Liver (tissue), 8 donors: ENCODE measurements at regions not wholly inside any gene's neighbourhood (a gene's known extent, or its start where the extent isn't known, plus 50 kb on each side); places are given as distances from the start of the nearest gene placed in this dataset.

Experiments used
- DNase-seq: peaks from one replicate; pipeline ENCODE4 v3.0.0-alpha.2; 2017; ENCODE audit warnings: low spot score
- H3K27ac ChIP-seq, 2 donors: one replicate each; pipeline ENCODE4 v1.7.0; 2013; ENCODE audit warnings: inconsistent platforms in 2 of 2, low read length in 2 of 2, control low read depth in 1 of 2, low read depth in 1 of 2, mild to moderate bottlenecking in 1 of 2
- H3K27me3 ChIP-seq, 4 donors: one replicate each; pipeline versions ENCODE4 v1.6.1 to v1.7.0; 2013; ENCODE audit warnings: low read length in 3 of 4, inconsistent platforms in 1 of 4, mild to moderate bottlenecking in 1 of 4, moderate library complexity in 1 of 4; ENCODE audit not compliant: control insufficient read depth in 4 of 4, insufficient read depth in 4 of 4
- H3K36me3 ChIP-seq, 4 donors: one replicate each; pipeline versions ENCODE4 v1.6.1 to v1.7.0; 2013; ENCODE audit warnings: low read length in 3 of 4, mild to moderate bottlenecking in 3 of 4, low read depth in 1 of 4, moderate library complexity in 1 of 4; ENCODE audit not compliant: control insufficient read depth in 4 of 4, insufficient read depth in 3 of 4
- H3K4me1 ChIP-seq, 4 donors: one replicate each; pipeline versions ENCODE4 v1.6.1 to v1.7.0; 2013; ENCODE audit warnings: low read length in 3 of 4, mild to moderate bottlenecking in 3 of 4, moderate library complexity in 1 of 4; ENCODE audit not compliant: control insufficient read depth in 4 of 4, insufficient read depth in 4 of 4
- H3K4me3 ChIP-seq, 3 donors: one replicate each; pipeline versions ENCODE4 v1.6.1 to v1.7.0; 2013; ENCODE audit warnings: low read length in 3 of 3, control low read depth in 1 of 3, low read depth in 1 of 3, mild to moderate bottlenecking in 1 of 3
- H3K9ac ChIP-seq, 2 donors: one replicate each; pipeline ENCODE4 v1.7.0; 2013; ENCODE audit warnings: low read length in 2 of 2, mild to moderate bottlenecking in 2 of 2, moderate library complexity in 2 of 2, control low read depth in 1 of 2, low read depth in 1 of 2
- H3K9me3 ChIP-seq, 4 donors: one replicate each; pipeline versions ENCODE4 v1.6.1 to v1.7.0; 2013; ENCODE audit warnings: low read length in 3 of 4; ENCODE audit not compliant: control insufficient read depth in 4 of 4
- EGR1 ChIP-seq, 2 donors: IDR thresholded peaks; 2 replicates each; pipeline ENCODE4 v1.6.1; 2016 to 2018; ENCODE audit warnings: antibody characterized with exemption in 2 of 2, low read depth in 2 of 2
- FOXA1 ChIP-seq: IDR thresholded peaks from 2 replicates; pipeline ENCODE4 v1.6.1; 2016; ENCODE audit warnings: antibody characterized with exemption
- FOXA2 ChIP-seq: IDR thresholded peaks from 2 replicates; pipeline ENCODE4 v1.6.1; 2016; ENCODE audit warnings: antibody characterized with exemption
- HNF4G ChIP-seq: IDR thresholded peaks from 2 replicates; pipeline ENCODE4 v1.6.1; 2016; ENCODE audit warnings: antibody characterized with exemption
- JUND ChIP-seq, 2 donors: IDR thresholded peaks; 2 replicates each; pipeline ENCODE4 v1.6.1; 2016; ENCODE audit warnings: antibody characterized with exemption in 2 of 2
- NR2F2 ChIP-seq: IDR thresholded peaks from 2 replicates; pipeline ENCODE4 v1.6.1; 2016; ENCODE audit warnings: antibody characterized with exemption
- RAD21 ChIP-seq, 2 donors: IDR thresholded peaks; 2 replicates each; pipeline ENCODE4 v1.6.1; 2016; ENCODE audit warnings: antibody characterized with exemption in 2 of 2, mild to moderate bottlenecking in 2 of 2
- RXRA ChIP-seq, 2 donors: IDR thresholded peaks; 2 replicates each; pipeline ENCODE4 v1.6.1; 2017 to 2018; ENCODE audit warnings: antibody characterized with exemption in 2 of 2, mild to moderate bottlenecking in 1 of 2
- SP1 ChIP-seq: IDR thresholded peaks from 2 replicates; pipeline ENCODE4 v1.6.1; 2018; ENCODE audit warnings: antibody characterized with exemption, mild to moderate bottlenecking
- TAF1 ChIP-seq: conservative IDR thresholded peaks from 2 replicates; pipeline ENCODE4 v1.6.1; 2016; ENCODE audit warnings: antibody characterized with exemption, mild to moderate bottlenecking
- YY1 ChIP-seq: IDR thresholded peaks from 2 replicates; pipeline ENCODE4 v1.6.1; 2016; ENCODE audit warnings: antibody characterized with exemption, mild to moderate bottlenecking
- WGBS: extraction: QIAGEN DNeasy Blood & Tissue Kit; methylation state at CpG from one replicate; pipeline ENCODE4 v1.1.7; 2013; 5-methylcytosine and 5-hydroxymethylcytosine counted together
- TF ChIP-seq, protein P1 (sequence below): IDR thresholded peaks from 2 replicates; pipeline ENCODE4 v1.6.1; 2016; ENCODE audit warnings: antibody characterized with exemption
- TF ChIP-seq, protein P2 (sequence below): IDR thresholded peaks from 2 replicates; pipeline ENCODE4 v1.6.1; 2016; ENCODE audit warnings: antibody characterized with exemption
- TF ChIP-seq, protein P3 (sequence below): IDR thresholded peaks from 2 replicates; pipeline ENCODE4 v1.6.1; 2016; ENCODE audit warnings: antibody characterized with exemption
- TF ChIP-seq, protein P4 (sequence below): fragments of 150-350 bp; IDR thresholded peaks from 2 replicates; pipeline ENCODE4 v1.5.1; 2017; ENCODE audit warnings: improper control_type of control experiment, low read depth, low read length; ENCODE audit not compliant: missing input control
- donor health status: healthy.
- donor health status: healthy.
- donor health status: healthy.
- donor health status: healthy.
- donor health status: healthy.

DNA sequence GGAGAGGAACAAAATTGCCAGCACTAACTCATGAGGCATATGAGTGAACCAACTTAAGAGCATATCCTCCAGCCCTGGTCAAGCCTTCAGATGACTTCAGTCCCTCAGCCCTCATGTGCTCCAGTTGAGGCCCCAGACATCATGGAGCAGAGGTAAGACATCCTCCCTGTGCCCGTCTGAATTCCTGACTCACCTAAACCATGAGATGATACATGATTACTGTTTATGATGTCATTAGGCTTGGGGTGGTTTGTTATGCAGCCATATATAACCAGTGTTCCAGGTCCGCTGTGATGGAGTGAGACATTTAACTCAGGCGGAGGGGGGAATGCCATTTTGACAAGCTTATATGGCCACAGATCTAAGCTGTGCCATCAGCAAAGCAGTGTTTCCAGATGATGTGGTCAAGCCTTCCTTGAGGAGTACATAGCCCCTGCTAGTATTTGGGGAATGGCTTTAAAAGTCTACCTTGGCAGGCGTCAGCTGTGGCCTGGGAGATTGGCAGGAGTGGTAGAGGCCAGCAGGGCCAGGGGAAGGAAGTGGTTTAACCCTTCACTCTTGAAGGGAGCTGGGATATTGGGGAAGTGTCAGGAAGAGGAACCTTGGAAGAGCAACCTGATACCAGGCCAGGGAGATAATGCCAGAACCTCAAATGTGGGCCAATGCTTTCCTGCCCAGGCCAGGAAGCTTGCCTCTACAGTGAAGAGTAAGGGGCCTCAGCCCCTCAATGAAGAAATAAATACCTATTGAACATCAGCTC lies 343.0 kb upstream of the PODXL start:
- H3K27ac ChIP-seq = no peak overlapping the region
- 72% methylated on average over 4 of the region's 4 CpGs for WGBS

DNA sequence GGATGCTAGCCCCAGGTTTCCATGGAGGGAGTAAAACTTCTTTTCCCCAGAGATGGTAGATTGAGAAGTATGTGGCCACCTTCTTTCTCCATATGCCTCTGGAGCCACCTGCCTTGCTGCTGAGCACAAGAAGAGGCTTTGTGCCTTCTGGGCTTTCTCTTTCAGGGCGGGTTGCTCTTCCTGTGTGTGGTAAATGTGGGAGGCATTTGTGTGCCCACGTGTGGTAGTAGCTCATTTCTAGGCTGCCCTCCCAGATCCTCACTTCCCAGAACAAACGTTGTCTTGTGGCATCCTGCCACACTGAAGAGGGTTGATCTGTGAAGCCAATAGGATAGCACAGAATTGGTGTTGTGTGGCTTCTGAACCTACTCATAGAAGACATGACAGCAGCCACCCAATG lies 342.0 kb upstream of the PODXL start:
- no peaks in the 10 kb centered on the region for H3K27me3 ChIP-seq
- no peak for TF ChIP-seq TAF1
- TF ChIP-seq NR2F2 = no peak
- TF ChIP-seq, protein P1, sequence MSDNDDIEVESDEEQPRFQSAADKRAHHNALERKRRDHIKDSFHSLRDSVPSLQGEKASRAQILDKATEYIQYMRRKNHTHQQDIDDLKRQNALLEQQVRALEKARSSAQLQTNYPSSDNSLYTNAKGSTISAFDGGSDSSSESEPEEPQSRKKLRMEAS = no peak
- H3K4me3 ChIP-seq = no peak overlapping the region
- DNase-seq = no peak
- H3K4me1 ChIP-seq = no peaks in the 10 kb centered on the region
- WGBS = 41% methylated on average over 3 of the region's 3 CpGs
- H3K27ac ChIP-seq = no peak overlapping the region
- H3K9me3 ChIP-seq = no peaks in the 10 kb centered on the region
- no peaks in the 10 kb centered on the region for H3K36me3 ChIP-seq
- H3K9ac ChIP-seq = no peak overlapping the region

More for the DNA sequence above, 343.0 kb upstream of the PODXL start:
- Histone ChIP-seq H3K27me3 (no peaks in the 10 kb centered on the region), H3K4me1 (no peaks in the 10 kb centered on the region), H3K4me3 (no peak overlapping the region), H3K36me3 (no peaks in the 10 kb centered on the region), H3K9ac (no peak overlapping the region), H3K9me3 (no peaks in the 10 kb centered on the region)
- no peak for DNase-seq
- TF ChIP-seq NR2F2 (no peak), FOXA1 (no peak), EGR1 (IDR thresholded peaks at IDR 0.05; ENCODE audit: low read depth in 2 of 2) (no peak), YY1 (no peak), HNF4G (no peak), RXRA (IDR thresholded peaks at IDR 0.05) (no peak), FOXA2 (no peak), SP1 (no peak), RAD21 (IDR thresholded peaks at IDR 0.05) (no peak), TAF1 (no peak), JUND (IDR thresholded peaks at IDR 0.05) (no peak)
- TF ChIP-seq, protein P2, sequence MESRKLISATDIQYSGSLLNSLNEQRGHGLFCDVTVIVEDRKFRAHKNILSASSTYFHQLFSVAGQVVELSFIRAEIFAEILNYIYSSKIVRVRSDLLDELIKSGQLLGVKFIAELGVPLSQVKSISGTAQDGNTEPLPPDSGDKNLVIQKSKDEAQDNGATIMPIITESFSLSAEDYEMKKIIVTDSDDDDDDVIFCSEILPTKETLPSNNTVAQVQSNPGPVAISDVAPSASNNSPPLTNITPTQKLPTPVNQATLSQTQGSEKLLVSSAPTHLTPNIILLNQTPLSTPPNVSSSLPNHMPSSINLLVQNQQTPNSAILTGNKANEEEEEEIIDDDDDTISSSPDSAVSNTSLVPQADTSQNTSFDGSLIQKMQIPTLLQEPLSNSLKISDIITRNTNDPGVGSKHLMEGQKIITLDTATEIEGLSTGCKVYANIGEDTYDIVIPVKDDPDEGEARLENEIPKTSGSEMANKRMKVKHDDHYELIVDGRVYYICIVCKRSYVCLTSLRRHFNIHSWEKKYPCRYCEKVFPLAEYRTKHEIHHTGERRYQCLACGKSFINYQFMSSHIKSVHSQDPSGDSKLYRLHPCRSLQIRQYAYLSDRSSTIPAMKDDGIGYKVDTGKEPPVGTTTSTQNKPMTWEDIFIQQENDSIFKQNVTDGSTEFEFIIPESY = no peak
- TF ChIP-seq, protein P3, sequence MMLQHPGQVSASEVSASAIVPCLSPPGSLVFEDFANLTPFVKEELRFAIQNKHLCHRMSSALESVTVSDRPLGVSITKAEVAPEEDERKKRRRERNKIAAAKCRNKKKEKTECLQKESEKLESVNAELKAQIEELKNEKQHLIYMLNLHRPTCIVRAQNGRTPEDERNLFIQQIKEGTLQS = no peak
- TF ChIP-seq, protein P1 = no peak
- TF ChIP-seq, protein P4, sequence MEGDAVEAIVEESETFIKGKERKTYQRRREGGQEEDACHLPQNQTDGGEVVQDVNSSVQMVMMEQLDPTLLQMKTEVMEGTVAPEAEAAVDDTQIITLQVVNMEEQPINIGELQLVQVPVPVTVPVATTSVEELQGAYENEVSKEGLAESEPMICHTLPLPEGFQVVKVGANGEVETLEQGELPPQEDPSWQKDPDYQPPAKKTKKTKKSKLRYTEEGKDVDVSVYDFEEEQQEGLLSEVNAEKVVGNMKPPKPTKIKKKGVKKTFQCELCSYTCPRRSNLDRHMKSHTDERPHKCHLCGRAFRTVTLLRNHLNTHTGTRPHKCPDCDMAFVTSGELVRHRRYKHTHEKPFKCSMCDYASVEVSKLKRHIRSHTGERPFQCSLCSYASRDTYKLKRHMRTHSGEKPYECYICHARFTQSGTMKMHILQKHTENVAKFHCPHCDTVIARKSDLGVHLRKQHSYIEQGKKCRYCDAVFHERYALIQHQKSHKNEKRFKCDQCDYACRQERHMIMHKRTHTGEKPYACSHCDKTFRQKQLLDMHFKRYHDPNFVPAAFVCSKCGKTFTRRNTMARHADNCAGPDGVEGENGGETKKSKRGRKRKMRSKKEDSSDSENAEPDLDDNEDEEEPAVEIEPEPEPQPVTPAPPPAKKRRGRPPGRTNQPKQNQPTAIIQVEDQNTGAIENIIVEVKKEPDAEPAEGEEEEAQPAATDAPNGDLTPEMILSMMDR = no peak
